Mesodermal cell (in vitro differentiated cells): ENCODE measurements at regions not wholly inside any gene's neighbourhood (a gene's known extent, or its start where the extent isn't known, plus 50 kb on each side); places are given as distances from the start of the nearest gene placed in this dataset.

Experiments
- H3K27ac ChIP-seq: 2 replicates; pipeline ENCODE4 v1.7.0; 2013; ENCODE audit warnings: mild to moderate bottlenecking, low read depth, low read length, moderate library complexity; ENCODE audit not compliant: severe bottlenecking
- H3K36me3 ChIP-seq: 2 replicates; pipeline ENCODE4 v1.7.1; 2013; ENCODE audit warnings: mild to moderate bottlenecking, low read length, moderate library complexity; ENCODE audit not compliant: control insufficient read depth, insufficient read depth
- H3K4me1 ChIP-seq: one replicate; pipeline ENCODE4 v1.7.1; 2013; ENCODE audit warnings: mild to moderate bottlenecking, low read length; ENCODE audit not compliant: insufficient read depth, control insufficient read depth, poor library complexity, severe bottlenecking
- H3K4me3 ChIP-seq: 2 replicates; pipeline ENCODE4 v1.7.0; 2013; ENCODE audit warnings: low read length, control low read depth, mild to moderate bottlenecking; ENCODE audit not compliant: insufficient read depth, poor library complexity, severe bottlenecking; ENCODE audit errors: extremely low read depth
- H3K9me3 ChIP-seq: 2 replicates; pipeline ENCODE4 v1.7.1; 2013; ENCODE audit warnings: mild to moderate bottlenecking, low read length, moderate library complexity; ENCODE audit not compliant: control insufficient read depth
- WGBS, 2 experiments: methylation state at CpG; one replicate each; pipeline ENCODE4 v1.1.5; 2013; ENCODE audit warnings: missing lambda C conversion rate in 2 of 2; ENCODE audit not compliant: insufficient coverage in 2 of 2; 5-methylcytosine and 5-hydroxymethylcytosine counted together

- H3K36me3 ChIP-seq = no peaks in the 10 kb centered on the region
- no peaks in the 10 kb centered on the region for H3K9me3 ChIP-seq
- no peak overlapping the region for H3K27ac ChIP-seq
- H3K4me1 ChIP-seq = no peaks in the 10 kb centered on the region
- H3K4me3 ChIP-seq = no peak overlapping the region
These were observed 120.6 kb downstream of the BCHE start for GRCh38 chr3:165716592-165716991.

GRCh38 chr3:165713479-165713878, 123.7 kb downstream of the BCHE start:
- WGBS, 2 experiments = 98 to 100% methylated on average over 4 to 7 of the region's 7 CpGs
- H3K4me3 ChIP-seq = no peak overlapping the region
- no peaks in the 10 kb centered on the region for H3K36me3 ChIP-seq
- no peaks in the 10 kb centered on the region for H3K4me1 ChIP-seq
- no peak overlapping the region for H3K27ac ChIP-seq
- H3K9me3 ChIP-seq = no peaks in the 10 kb centered on the region

- Histone ChIP-seq H3K27ac (no peak overlapping the region), H3K4me1 (no peaks in the 10 kb centered on the region), H3K9me3 (no peaks in the 10 kb centered on the region), H3K4me3 (no peak overlapping the region), H3K36me3 (no peaks in the 10 kb centered on the region)
- 84 to 87% methylated on average over 8 of the region's 8 CpGs for WGBS, 2 experiments
These were observed 124.8 kb downstream of the BCHE start for GRCh38 chr3:165712382-165712781.

GRCh38 chr3:165697910-165698309, 139.3 kb downstream of the BCHE start:
- WGBS, 2 experiments = 100% methylated on average over 1 of the region's 2 CpGs; no CpG with 5 or more reads in 1 of the 2 experiments
- Histone ChIP-seq H3K4me1 (no peaks in the 10 kb centered on the region), H3K27ac (no peak overlapping the region), H3K4me3 (no peak overlapping the region), H3K9me3 (peaks cover 2% of the 10 kb centered on the region), H3K36me3 (no peaks in the 10 kb centered on the region)

- H3K4me1 ChIP-seq = no peaks in the 10 kb centered on the region
- no CpG with 5 or more reads among the region's 1 CpG for WGBS, 2 experiments
- H3K4me3 ChIP-seq = no peak overlapping the region
- no peak overlapping the region for H3K27ac ChIP-seq
- no peaks in the 10 kb centered on the region for H3K36me3 ChIP-seq
- H3K9me3 ChIP-seq = peaks cover 11% of the 10 kb centered on the region
These were observed 140.7 kb downstream of the BCHE start for GRCh38 chr3:165696496-165696895.

- Histone ChIP-seq H3K4me3 (no peak overlapping the region), H3K27ac (no peak overlapping the region), H3K9me3 (no peaks in the 10 kb centered on the region), H3K36me3 (no peaks in the 10 kb centered on the region), H3K4me1 (no peaks in the 10 kb centered on the region)
- WGBS, 2 experiments = 87 to 100% methylated on average over 1 to 3 of the region's 4 CpGs
These were observed 153.3 kb downstream of the BCHE start for GRCh38 chr3:165683947-165684346.

GRCh38 chr3:165682734-165683133, 154.5 kb downstream of the BCHE start:
- no peaks in the 10 kb centered on the region for H3K9me3 ChIP-seq
- no peaks in the 10 kb centered on the region for H3K36me3 ChIP-seq
- no peaks in the 10 kb centered on the region for H3K4me1 ChIP-seq
- H3K4me3 ChIP-seq = no peak overlapping the region
- no peak overlapping the region for H3K27ac ChIP-seq
- WGBS, 2 experiments = 100% methylated on average over 2 of the region's 3 CpGs

- no peaks in the 10 kb centered on the region for H3K36me3 ChIP-seq
- peaks cover 6% of the 10 kb centered on the region for H3K9me3 ChIP-seq
- no peak overlapping the region for H3K27ac ChIP-seq
- H3K4me1 ChIP-seq = no peaks in the 10 kb centered on the region
- WGBS, 2 experiments = 74 to 91% methylated on average over 1 to 2 of the region's 2 CpGs
- H3K4me3 ChIP-seq = no peak overlapping the region
These were observed 167.3 kb downstream of the BCHE start for GRCh38 chr3:165669967-165670366.

- no peak overlapping the region for H3K27ac ChIP-seq
- no peak overlapping the region for H3K4me3 ChIP-seq
- H3K9me3 ChIP-seq = peaks cover 1% of the 10 kb centered on the region
- no peaks in the 10 kb centered on the region for H3K36me3 ChIP-seq
- H3K4me1 ChIP-seq = no peaks in the 10 kb centered on the region
These were observed 167.7 kb downstream of the BCHE start for GRCh38 chr3:165669504-165669903.

GRCh38 chr3:165667676-165668075, 169.5 kb downstream of the BCHE start:
- 80% methylated on average over 1 of the region's 2 CpGs; no CpG with 5 or more reads in 1 of the 2 experiments for WGBS, 2 experiments
- Histone ChIP-seq H3K9me3 (no peaks in the 10 kb centered on the region), H3K36me3 (no peaks in the 10 kb centered on the region), H3K4me3 (no peak overlapping the region), H3K4me1 (no peaks in the 10 kb centered on the region), H3K27ac (no peak overlapping the region)

- no peak overlapping the region for H3K4me3 ChIP-seq
- WGBS, 2 experiments = no CpG with 5 or more reads among the region's 2 CpGs
- no peaks in the 10 kb centered on the region for H3K9me3 ChIP-seq
- H3K36me3 ChIP-seq = no peaks in the 10 kb centered on the region
- no peak overlapping the region for H3K27ac ChIP-seq
- H3K4me1 ChIP-seq = no peaks in the 10 kb centered on the region
These were observed 179.2 kb downstream of the BCHE start for GRCh38 chr3:165658027-165658426.
